SW 1271 (cell line): ENCODE measurements at regions not wholly inside any gene's neighbourhood (a gene's known extent, or its start where the extent isn't known, plus 50 kb on each side); places are given as distances from the start of the nearest gene placed in this dataset.

Source experiments
- DNase-seq, 2 experiments: peaks; one replicate each; lab custom pipeline; 2025; lab: John Stamatoyannopoulos, UW

- no peak for DNase-seq
These were observed 261.1 kb downstream of the ABHD5 start for GRCh38 chr3:43951813-43952212.

GRCh38 chr3:43953380-43953779 is 262.6 kb downstream of the ABHD5 start:
- no peak for DNase-seq

GRCh38 chr3:43953814-43954692 is 263.3 kb downstream of the ABHD5 start:
- DNase-seq: no peak

GRCh38 chr3:43956945-43957344 is 266.2 kb downstream of the ABHD5 start:
- DNase-seq: no peak

GRCh38 chr3:43957553-43957952 is 266.8 kb downstream of the ABHD5 start:
- DNase-seq: no peak

- no peak for DNase-seq
These were observed 267.4 kb downstream of the ABHD5 start for GRCh38 chr3:43958005-43958770.

- DNase-seq: no peak
These were observed 268.2 kb downstream of the ABHD5 start for GRCh38 chr3:43958973-43959372.

- DNase-seq: no peak
These were observed 269.0 kb downstream of the ABHD5 start for GRCh38 chr3:43959498-43960447.

GRCh38 chr3:43960448-43960840 is 269.7 kb downstream of the ABHD5 start:
- DNase-seq: no peak

GRCh38 chr3:43962043-43962442 is 271.3 kb downstream of the ABHD5 start:
- DNase-seq: no peak

- no peak for DNase-seq
These were observed 272.5 kb downstream of the ABHD5 start for GRCh38 chr3:43963208-43963607.

- DNase-seq: no peak
These were observed 273.9 kb downstream of the ABHD5 start for GRCh38 chr3:43964640-43965039.

- DNase-seq: no peak
These were observed 274.9 kb downstream of the ABHD5 start for GRCh38 chr3:43965656-43966055.

- no peak for DNase-seq
These were observed 275.4 kb downstream of the ABHD5 start for GRCh38 chr3:43966126-43966525.

- no peak for DNase-seq
These were observed 275.2 kb upstream of the TOPAZ1 start for GRCh38 chr3:43966530-43966929.

GRCh38 chr3:43968465-43968864 is 273.2 kb upstream of the TOPAZ1 start:
- no peak for DNase-seq

- DNase-seq: no peak
These were observed 271.7 kb upstream of the TOPAZ1 start for GRCh38 chr3:43969944-43970343.

- DNase-seq: no peak
These were observed 271.3 kb upstream of the TOPAZ1 start for GRCh38 chr3:43970351-43970750.

GRCh38 chr3:43970920-43971319 is 270.8 kb upstream of the TOPAZ1 start:
- DNase-seq: no peak

GRCh38 chr3:43971486-43971885 is 270.2 kb upstream of the TOPAZ1 start:
- DNase-seq: no peak

- DNase-seq: no peak
These were observed 263.0 kb upstream of the TOPAZ1 start for GRCh38 chr3:43978708-43979107.

- DNase-seq: no peak
These were observed 262.0 kb upstream of the TOPAZ1 start for GRCh38 chr3:43979645-43980044.
